BE2C (cell line): ENCODE measurements at regions not wholly inside any gene's neighbourhood (a gene's known extent, or its start where the extent isn't known, plus 50 kb on each side); places are given as distances from the start of the nearest gene placed in this dataset.
A peak's percentile ranks its signal among the peaks of the same experiment; 100 is the strongest.

Experiments used
- DNase-seq: peaks from one replicate; pipeline ENCODE4 v3.0.0-alpha.2; 2020
- H3K27me3 ChIP-seq: fragments of 250-450 bp; sonication (Bioruptor Pico); 2 replicates; pipeline ENCODE4 v1.5.1; 2020; ENCODE audit warnings: mild to moderate bottlenecking
- H3K36me3 ChIP-seq: fragments of 250-450 bp; sonication (Bioruptor Pico); 2 replicates; pipeline ENCODE4 v1.5.1; 2020; ENCODE audit warnings: mild to moderate bottlenecking
- H3K4me1 ChIP-seq: fragments of 250-450 bp; sonication (Bioruptor Pico); 2 replicates; pipeline ENCODE4 v1.5.1; 2020
- H3K4me3 ChIP-seq: 2 replicates; pipeline ENCODE4 v1.5.1; 2011; ENCODE audit warnings: low read depth, low read length
- H3K9me3 ChIP-seq: fragments of 250-450 bp; sonication (Bioruptor Pico); 2 replicates; pipeline ENCODE4 v1.5.1; 2020
- TF ChIP-seq, protein P1 (sequence below): IDR thresholded peaks from 2 replicates; pipeline ENCODE4 v1.5.1; 2012; ENCODE audit warnings: mild to moderate bottlenecking, low read depth, low read length

DNA sequence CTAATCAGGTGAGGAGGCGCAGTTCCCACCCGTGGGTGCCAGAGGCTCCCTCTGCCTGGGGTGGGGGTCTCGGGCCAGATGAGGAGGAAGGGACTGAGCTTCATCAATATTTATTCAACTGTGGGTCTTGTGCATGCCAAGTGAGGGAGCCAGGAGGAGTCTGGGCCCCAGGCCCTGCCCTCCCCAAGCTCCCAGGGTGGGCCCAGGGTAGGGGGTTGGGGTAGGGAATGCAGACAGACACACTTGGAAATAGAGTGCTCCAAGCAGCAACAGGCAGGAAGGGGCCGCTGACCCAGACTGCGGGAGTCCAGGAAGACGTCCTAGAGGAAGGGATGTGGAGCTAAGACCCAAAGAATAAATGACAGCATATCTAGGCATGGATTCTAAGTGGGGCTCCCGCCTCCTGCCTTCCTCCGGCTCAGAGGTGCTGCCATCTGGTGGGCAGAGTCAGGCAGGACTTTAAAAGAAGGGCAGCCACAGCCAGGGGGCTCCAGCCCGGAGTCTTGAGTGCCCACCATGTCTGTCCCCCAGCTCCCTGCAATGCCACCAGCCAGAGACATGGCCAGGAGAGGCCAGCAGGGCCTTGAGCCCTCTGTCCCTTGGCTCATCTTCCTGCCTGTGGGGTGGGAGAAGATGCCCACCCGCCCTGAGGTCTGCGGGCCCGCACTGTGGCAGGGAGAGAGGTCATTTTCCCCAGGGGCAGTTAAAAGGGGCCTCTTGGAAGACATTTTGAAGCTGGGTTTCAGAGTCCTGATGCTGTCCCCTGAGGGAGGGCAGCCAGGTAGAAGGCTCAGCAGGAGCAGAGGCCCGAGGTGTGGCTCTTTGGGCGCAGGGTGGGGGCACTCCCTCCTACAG, 70.1 kb downstream of the PHETA1 start:
- H3K27me3 ChIP-seq, result no peaks in the 10 kb centered on the region
- no peak overlapping the region for H3K4me3 ChIP-seq
- peak; percentile 81 for DNase-seq
- H3K36me3 ChIP-seq, result no peaks in the 10 kb centered on the region
- TF ChIP-seq, protein P1, sequence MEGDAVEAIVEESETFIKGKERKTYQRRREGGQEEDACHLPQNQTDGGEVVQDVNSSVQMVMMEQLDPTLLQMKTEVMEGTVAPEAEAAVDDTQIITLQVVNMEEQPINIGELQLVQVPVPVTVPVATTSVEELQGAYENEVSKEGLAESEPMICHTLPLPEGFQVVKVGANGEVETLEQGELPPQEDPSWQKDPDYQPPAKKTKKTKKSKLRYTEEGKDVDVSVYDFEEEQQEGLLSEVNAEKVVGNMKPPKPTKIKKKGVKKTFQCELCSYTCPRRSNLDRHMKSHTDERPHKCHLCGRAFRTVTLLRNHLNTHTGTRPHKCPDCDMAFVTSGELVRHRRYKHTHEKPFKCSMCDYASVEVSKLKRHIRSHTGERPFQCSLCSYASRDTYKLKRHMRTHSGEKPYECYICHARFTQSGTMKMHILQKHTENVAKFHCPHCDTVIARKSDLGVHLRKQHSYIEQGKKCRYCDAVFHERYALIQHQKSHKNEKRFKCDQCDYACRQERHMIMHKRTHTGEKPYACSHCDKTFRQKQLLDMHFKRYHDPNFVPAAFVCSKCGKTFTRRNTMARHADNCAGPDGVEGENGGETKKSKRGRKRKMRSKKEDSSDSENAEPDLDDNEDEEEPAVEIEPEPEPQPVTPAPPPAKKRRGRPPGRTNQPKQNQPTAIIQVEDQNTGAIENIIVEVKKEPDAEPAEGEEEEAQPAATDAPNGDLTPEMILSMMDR, result peak; percentile 98
- no peaks in the 10 kb centered on the region; the same call in 1 of the 2 replicates for H3K9me3 ChIP-seq
- no peaks in the 10 kb centered on the region for H3K4me1 ChIP-seq

DNA sequence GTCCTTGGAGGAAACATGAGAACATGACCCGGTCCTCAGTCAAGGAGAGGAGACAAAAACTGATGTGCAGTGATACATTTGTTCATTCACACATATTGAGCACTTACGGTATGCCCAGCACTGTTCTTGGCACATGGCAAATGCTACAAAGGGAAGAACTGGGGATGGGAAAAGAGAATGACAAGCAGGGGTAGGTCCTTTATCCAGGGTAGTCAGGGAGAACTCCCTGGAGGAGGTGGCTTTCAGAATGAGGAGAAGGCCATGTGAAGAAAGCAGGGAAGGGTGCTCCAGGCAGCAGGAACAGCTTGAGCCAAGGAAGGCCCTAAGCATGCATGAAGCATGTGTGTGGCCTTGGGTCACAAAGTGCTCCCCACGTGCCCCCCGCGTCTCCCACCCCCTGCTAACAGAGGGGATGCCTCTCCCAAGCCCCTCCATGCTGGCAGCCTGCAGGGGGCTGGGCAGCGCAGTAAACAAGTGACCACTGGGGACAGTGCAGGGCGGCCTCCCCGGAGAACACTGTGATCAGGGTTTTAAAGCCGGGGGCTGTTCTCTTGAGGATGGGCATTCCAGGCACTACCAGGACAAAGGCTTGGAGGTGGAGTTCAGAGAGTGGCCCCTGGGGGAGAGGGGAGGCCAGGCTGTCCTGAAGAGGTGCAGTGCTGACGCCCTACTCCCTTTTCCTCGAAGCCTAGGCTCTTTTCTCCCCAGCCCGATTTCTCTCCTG, 71.0 kb downstream of the PHETA1 start:
- no peaks in the 10 kb centered on the region for H3K36me3 ChIP-seq
- H3K27me3 ChIP-seq, result no peaks in the 10 kb centered on the region
- H3K4me1 ChIP-seq, result no peaks in the 10 kb centered on the region
- no peaks in the 10 kb centered on the region for H3K9me3 ChIP-seq
- no peak for DNase-seq
- H3K4me3 ChIP-seq, result no peak overlapping the region
- TF ChIP-seq, protein P1, result no peak; the same call in 1 of the 2 replicates

- H3K9me3 ChIP-seq, result 0 out of 2 replicates have a peak, but pooled peaks cover 2% of the 10 kb centered on the region
- no peak for DNase-seq
Observed at GRCh38 chr12:111296906-111297463, 71.9 kb downstream of the PHETA1 start.

GRCh38 chr12:111295176-111295575, 73.7 kb downstream of the PHETA1 start:
- TF ChIP-seq, protein P1, result no peak
- no peaks in the 10 kb centered on the region for H3K27me3 ChIP-seq
- no peaks in the 10 kb centered on the region for H3K36me3 ChIP-seq
- no peaks in the 10 kb centered on the region for H3K4me1 ChIP-seq
- 0 out of 2 replicates have a peak, but pooled peaks cover 3% of the 10 kb centered on the region for H3K9me3 ChIP-seq
- H3K4me3 ChIP-seq, result no peak overlapping the region
- no peak for DNase-seq

More at GRCh38 chr12:111296906-111297463, 71.9 kb downstream of the PHETA1 start:
- TF ChIP-seq, protein P1, result no peak
- H3K4me3 ChIP-seq, result no peak overlapping the region
- no peaks in the 10 kb centered on the region for H3K4me1 ChIP-seq
- no peaks in the 10 kb centered on the region for H3K36me3 ChIP-seq
- H3K27me3 ChIP-seq, result no peaks in the 10 kb centered on the region

DNA sequence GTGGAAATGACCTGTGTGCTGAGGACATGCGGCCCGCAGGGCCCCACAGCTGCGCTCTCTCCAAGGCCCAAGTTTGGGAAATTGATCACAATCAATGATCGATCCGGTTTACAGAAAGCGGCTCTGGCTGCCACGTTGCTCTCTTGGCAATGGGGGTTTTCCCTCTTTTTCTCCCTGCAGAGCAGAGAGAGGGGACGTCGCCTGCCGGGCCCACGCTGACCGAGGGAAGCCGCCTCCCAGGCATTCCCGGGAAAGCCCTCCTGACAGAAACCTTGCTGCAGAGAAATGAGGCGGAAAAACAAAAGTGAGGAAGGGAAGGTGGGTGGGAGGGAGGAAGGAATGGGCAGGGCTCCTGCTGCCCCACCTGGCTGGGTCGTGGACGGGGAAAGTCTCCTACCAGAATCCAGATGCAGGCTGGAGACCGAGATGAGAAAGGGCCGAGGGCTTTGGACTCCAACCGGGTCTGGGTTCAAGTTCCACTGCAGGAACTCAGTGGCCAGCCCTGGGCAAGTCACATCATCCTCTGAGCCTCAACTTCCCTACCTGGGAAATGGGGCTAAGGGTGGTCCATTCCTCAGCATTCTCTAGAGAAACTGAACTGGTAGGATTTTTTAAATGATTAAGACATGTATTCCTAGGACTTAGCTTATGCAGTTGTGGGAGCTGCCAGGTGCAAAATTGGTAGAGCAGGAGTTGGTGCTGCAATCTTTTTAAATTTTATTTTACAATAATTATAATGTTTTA, 75.5 kb downstream of the PHETA1 start:
- Histone ChIP-seq H3K36me3 (no peaks in the 10 kb centered on the region), H3K9me3 (0 out of 2 replicates have a peak, but pooled peaks cover 3% of the 10 kb centered on the region), H3K4me1 (no peaks in the 10 kb centered on the region), H3K4me3 (no peak overlapping the region), H3K27me3 (no peaks in the 10 kb centered on the region)
- TF ChIP-seq, protein P1, result no peak
- DNase-seq, result no peak
